GM18951 (cell line): ENCODE measurements at regions not wholly inside any gene's neighbourhood (a gene's known extent, or its start where the extent isn't known, plus 50 kb on each side); places are given as distances from the start of the nearest gene placed in this dataset.

Experiments used
- POLR2A ChIP-seq: IDR thresholded peaks from 4 replicates; pipeline ENCODE4 v1.6.1; 2011; ENCODE audit warnings: mild to moderate bottlenecking; ENCODE audit not compliant: insufficient read length, insufficient read depth; ENCODE audit errors: extremely low read depth
- in situ Hi-C: fragments of 300-500 bp; cut with MboI; formaldehyde crosslinking; loops from one replicate; pipeline ENCODE4 v1.12.0; 2022; ENCODE audit warnings: low sequenced_read_pairs, mixed read lengths, inconsistent platforms; ENCODE audit not compliant: unreplicated experiment

DNA sequence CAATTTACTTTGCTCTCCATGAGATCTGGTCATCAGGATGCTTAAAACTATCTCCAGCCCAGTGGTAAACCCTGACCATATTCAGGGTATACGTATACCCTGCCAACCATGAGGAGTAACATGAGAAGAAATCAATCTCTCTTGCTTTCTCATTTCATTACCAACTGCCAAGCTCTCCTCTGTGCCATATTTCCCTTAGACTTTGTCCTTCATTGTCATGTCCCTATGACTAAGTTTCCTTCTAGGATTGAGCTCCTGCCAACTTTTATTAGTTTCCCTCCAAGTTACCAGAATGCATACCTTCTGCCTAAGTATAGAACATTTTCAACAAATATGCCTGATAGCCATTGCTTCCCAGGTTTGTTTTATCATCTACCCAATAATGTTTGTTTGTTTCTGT, 1113.9 kb upstream of the B3GALT2 start:
- in situ Hi-C loops: no loop called here
- no peak for TF ChIP-seq POLR2A

DNA sequence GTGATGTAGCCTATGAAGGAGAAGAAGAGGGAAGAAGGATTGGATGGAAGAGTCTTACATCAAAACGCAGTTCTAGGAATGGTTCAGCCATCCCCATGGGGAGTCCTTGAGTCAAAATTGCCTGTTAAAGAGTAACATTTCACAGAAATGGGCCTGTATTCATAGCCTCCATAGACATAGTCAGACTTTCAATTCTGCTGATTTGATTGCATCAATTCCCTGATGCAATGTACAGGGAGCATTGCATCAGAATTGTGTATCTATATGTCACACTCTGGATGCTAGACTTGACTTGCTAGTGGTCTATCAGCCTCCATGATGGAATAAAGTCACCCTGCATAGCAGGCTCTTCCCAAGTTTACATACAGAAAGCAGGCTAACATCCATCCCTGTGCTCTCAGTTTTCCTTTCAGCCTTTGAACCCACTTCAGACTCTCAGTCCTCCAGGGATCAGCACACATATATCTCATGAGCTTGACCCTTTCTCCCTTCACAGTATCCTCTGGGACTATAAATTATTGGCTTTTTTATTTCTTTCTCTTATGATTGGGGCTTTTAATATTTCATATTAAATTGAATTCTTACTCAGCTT, 1111.7 kb upstream of the B3GALT2 start:
- in situ Hi-C loops: loop anchor here (25.0 kb wide), 1 partner anchor 886 kb away; no protein-coding TSS in a partner anchor
- no peak for TF ChIP-seq POLR2A

DNA sequence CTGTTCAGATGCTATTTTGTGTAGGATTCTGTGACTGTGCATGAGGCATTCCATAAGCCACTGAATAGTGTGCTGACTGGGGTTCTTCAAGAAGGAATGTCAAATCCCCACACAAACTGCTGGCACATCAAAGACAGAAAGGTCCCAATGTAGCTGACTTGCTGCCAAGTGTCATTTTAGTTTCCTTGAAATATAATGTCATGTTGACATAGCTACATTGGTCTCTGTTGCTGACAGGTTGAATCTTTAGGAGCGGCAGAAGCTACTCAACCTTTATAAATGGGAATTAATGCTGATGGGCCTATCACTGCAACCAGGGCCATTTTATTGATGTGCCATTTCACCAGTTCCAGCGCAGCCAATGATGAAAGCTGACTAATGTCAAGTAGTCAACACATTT, 1110.7 kb upstream of the B3GALT2 start:
- TF ChIP-seq POLR2A: no peak
- in situ Hi-C loops: loop anchor here (25.0 kb wide), 1 partner anchor 885 kb away; no protein-coding TSS in a partner anchor

DNA sequence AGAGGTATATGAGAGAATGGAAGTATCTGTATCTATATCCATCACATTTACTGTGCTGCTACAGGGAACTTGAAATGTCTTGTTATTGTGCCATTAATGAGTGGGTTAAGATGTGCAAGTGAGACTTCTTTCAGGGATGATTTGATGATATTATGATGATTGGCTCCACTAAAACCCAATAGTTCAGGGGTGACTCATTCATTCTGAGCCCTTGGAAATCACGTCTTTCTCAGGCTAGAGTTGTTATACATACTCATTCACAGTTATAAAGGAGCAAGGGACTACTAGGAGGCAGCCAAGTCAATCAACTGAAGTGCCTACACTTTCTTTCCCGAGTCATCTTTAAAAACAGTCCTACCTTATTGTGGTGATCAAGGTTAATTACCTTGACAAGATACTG, 1109.8 kb upstream of the B3GALT2 start:
- no peak for TF ChIP-seq POLR2A
- in situ Hi-C loops: loop anchor here (25.0 kb wide), 1 partner anchor 884 kb away; no protein-coding TSS in a partner anchor

DNA sequence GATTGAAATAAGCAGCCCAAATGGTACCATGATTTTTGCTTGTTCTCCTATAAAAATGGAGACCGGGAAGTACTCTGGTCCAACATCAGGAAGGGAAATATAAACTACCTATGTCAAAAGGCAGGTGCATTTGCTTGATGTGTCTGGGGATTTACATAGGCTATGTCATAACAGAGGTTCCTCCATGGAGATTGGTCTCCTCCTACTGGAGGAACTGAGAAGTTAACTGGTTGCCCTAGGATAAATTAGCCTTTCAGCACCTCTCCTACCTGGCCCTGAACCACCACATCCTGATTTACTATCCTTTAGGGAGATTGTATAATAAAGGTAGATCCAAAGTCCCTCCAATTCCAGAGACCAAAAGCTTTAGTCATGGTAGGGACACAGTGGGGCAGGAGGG, 1109.3 kb upstream of the B3GALT2 start:
- TF ChIP-seq POLR2A: no peak
- in situ Hi-C loops: loop anchor here (25.0 kb wide), 1 partner anchor 883 kb away; no protein-coding TSS in a partner anchor

DNA sequence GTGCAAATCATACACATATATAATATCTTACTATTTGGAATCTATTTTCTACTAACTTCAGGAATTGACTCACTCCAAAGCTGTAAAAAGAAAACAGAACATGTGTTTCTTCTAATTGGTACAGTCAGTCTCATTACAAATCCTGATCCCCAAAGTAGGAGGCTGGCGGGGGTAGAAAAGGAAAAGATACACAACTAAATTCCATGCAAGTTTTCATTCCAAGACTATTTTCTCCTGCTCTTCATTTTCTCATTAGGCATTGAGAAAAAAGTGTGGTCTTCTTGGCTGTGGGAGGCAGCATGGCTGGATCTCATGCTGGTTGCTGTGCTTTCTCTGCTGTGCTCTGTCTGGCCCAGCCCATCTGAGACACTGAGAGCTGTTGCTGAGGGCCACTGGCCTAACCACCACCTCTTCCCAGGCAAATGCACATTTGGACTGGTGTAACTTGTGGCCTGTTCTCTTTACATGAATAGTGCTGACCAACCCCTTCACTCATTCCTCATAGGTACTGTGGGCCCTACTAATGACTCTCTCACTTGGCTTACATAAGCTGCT, 1107.5 kb upstream of the B3GALT2 start:
- no peak for TF ChIP-seq POLR2A
- in situ Hi-C loops: loop anchor here (25.0 kb wide), 1 partner anchor 882 kb away; no protein-coding TSS in a partner anchor

DNA sequence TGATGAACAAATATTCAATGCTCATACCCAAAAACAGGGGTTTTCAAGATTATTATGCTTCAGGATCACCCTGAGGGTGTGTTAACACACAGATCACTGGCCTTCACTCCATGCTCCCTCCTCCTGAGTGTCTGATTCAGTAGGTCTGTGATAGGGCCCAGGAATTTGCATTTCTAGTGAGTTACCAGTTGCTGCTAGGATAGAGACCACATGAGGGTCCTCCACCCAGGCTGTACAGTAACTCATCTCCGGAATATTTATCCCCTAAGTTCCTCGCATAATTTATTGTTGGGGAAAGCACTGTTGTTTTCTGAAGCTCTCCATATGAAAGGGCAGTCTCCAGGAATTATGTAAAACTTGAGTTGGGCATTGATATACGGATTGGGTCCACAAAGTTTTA, 1106.6 kb upstream of the B3GALT2 start:
- in situ Hi-C loops: loop anchor here (25.0 kb wide), 1 partner anchor 881 kb away; no protein-coding TSS in a partner anchor
- TF ChIP-seq POLR2A: no peak

DNA sequence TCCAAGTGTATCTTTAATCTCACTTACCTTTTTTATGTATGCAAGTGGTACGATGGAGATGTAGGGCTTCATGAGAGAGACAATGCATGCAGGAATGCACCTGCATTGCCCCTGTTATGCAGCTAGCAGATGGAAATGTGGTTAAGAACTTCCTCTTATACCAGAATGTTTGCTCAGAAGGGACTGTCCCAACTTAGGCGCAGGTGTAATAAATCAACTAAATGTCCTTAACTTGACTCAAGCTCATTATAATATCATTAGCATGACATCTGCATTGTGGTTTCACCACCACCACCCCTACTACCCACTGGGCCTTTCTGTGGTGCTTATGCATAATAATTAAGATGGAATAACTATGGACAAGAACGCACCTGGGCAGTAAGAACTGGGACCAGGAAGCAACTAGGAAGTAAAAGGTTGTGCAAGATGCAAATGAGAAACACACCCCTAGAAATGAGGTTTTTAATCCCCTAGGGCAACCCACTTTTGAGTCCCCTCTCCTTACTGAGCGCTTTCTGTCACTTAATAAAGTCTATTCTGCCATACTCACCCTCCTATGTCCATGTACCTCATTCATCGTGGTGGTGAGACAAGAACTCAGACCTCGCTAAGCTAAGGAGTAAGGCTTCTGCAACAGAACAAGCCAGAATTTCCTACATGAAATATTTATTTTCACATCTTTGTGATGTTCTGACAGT, 1103.3 kb upstream of the B3GALT2 start:
- in situ Hi-C loops: loop anchor here (25.0 kb wide), 1 partner anchor 877 kb away; no protein-coding TSS in a partner anchor
- no peak for TF ChIP-seq POLR2A

DNA sequence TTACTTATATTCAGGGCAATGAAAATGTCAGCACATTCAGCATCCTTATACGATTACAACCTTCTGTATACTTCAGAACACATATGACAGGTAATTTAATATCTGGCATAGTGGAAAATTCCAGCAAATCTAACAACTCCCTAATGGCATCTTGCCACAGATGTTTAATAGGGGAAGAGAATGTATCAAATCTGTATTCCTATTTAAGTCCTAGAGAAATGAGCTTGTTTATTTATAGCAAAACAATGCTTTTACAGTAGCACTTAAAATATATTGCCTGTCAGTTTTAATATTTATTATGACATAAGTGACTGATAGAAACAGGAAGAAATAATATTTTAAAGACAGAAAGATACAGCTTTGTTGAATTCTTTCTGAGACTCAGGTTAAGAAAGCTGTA, 1101.8 kb upstream of the B3GALT2 start:
- TF ChIP-seq POLR2A: no peak
- in situ Hi-C loops: loop anchor here (25.0 kb wide), 1 partner anchor 876 kb away; no protein-coding TSS in a partner anchor

DNA sequence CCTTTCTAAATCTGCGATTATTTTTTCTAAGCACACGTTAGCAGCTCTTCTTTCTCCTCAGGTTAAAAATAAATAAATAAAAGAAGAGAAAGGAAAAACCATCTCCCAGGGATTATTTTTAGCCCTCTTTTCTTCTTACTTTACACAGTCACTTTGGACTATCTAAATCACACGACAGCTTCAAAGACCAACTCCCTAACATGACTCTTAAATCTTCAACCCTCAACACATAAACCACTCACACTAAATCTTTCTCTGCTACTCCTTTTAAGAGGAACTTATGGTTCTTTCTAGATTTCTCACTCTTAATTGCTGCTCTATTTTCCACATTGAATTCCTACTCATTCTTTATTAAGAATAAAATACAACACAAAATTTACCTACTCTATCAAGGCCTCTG, 1095.0 kb upstream of the B3GALT2 start:
- in situ Hi-C loops: loop anchor here (25.0 kb wide), 1 partner anchor 869 kb away; no protein-coding TSS in a partner anchor
- no peak for TF ChIP-seq POLR2A

DNA sequence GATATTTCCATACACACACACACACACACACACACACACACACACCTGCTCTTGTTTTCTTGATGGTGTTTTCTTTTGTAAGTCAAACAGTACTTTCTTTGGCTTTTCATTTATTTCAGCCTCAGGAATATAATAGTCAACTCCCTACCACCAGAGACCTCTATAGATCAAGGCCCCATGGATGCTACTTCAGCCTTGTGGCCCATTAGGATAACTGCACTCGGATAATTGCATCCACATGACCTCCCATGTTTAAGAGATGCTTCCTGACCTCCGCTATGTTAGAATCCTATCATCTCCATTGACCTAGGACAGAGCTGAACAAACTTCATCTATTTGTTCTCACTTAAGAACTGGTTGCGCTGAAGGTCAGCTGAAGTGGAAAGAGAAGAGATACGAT, 1094.0 kb upstream of the B3GALT2 start:
- in situ Hi-C loops: loop anchor here (25.0 kb wide), 1 partner anchor 868 kb away; no protein-coding TSS in a partner anchor
- TF ChIP-seq POLR2A: no peak

DNA sequence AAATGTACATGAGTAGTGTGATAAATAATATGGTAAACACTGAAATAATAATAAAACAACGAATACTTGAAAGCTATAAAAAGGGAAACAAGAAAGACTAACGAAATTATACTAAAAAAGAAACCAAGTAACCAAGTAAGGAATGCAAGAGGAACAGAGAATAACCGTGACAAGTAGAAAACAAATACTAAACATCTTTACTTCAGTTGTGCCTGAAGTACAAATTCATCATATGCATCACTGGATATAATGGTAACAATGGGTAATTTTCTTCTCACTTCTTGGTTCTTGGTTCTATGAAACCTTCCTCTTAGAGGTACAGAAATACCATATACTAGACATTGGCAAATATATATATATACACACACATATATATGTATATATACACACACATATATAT, 1093.6 kb upstream of the B3GALT2 start:
- in situ Hi-C loops: loop anchor here (25.0 kb wide), 1 partner anchor 868 kb away; no protein-coding TSS in a partner anchor
- no peak for TF ChIP-seq POLR2A

DNA sequence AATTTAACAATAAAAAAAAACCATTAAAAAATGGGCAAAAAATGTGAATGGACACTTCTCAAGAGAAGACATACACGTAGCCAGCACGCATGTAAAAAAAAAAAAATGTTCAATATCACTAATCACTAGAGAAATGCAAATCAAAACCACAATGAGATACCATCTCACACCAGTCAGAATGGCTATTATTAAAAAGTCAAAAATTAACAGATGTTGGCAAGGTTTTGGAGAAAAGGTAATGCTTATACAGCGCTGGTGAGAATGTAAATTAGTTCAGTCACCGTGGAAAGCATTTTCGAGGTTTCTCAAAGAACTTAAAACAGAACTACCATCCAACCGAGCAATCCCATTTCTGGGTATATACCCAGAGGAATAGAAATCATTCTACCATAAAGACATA, 1091.5 kb upstream of the B3GALT2 start:
- TF ChIP-seq POLR2A: no peak
- in situ Hi-C loops: loop anchor here (25.0 kb wide), 1 partner anchor 866 kb away; no protein-coding TSS in a partner anchor
